ENCODE measurements at regions not wholly inside any gene's neighbourhood (a gene's known extent, or its start where the extent isn't known, plus 50 kb on each side); places are given as distances from the start of the nearest gene placed in this dataset.
"Not testable (repeated sequence)": the region's sequence is repeated elsewhere in the genome, so short reads cannot be mapped to it uniquely, and the experiment has no call there.

GRCh38 chr1:68653882-68654281, 157.0 kb upstream of the DEPDC1 start:
- in situ Hi-C loops (cut with HindIII; ENCODE audit: low sequenced_read_pairs) = no loop called here

GRCh38 chr1:68673771-68674170, 176.9 kb upstream of the DEPDC1 start:
- in situ Hi-C loops (cut with HindIII; ENCODE audit: low sequenced_read_pairs) = no loop called here

- in situ Hi-C loops (cut with HindIII; ENCODE audit: low sequenced_read_pairs) = no loop called here
Measured at GRCh38 chr1:68675336-68675735, 178.5 kb upstream of the DEPDC1 start.

- in situ Hi-C loops (cut with HindIII; ENCODE audit: low sequenced_read_pairs) = no loop called here
Measured at GRCh38 chr1:68677684-68678351, 180.9 kb upstream of the DEPDC1 start.

GRCh38 chr1:68696221-68696620, 199.3 kb upstream of the DEPDC1 start:
- in situ Hi-C loops (cut with HindIII; ENCODE audit: low sequenced_read_pairs) = no loop called here

- in situ Hi-C loops (cut with HindIII; ENCODE audit: low sequenced_read_pairs) = no loop called here
Measured at GRCh38 chr1:68703921-68704354, 207.1 kb upstream of the DEPDC1 start.

GRCh38 chr1:68704800-68705443, 208.0 kb upstream of the DEPDC1 start:
- in situ Hi-C loops (cut with HindIII; ENCODE audit: low sequenced_read_pairs) = no loop called here

- in situ Hi-C loops (cut with HindIII; ENCODE audit: low sequenced_read_pairs) = no loop called here
Measured at GRCh38 chr1:68705466-68705865, 208.6 kb upstream of the DEPDC1 start.

- in situ Hi-C loops (cut with HindIII; ENCODE audit: low sequenced_read_pairs) = no loop called here
Measured at GRCh38 chr1:68706639-68707317, 209.9 kb upstream of the DEPDC1 start.

GRCh38 chr1:68717330-68717729, 220.4 kb upstream of the DEPDC1 start:
- in situ Hi-C loops (cut with HindIII; ENCODE audit: low sequenced_read_pairs) = no loop called here

- in situ Hi-C loops (cut with HindIII; ENCODE audit: low sequenced_read_pairs) = no loop called here
Measured at GRCh38 chr1:68720476-68720875, 223.6 kb upstream of the DEPDC1 start.

GRCh38 chr1:68723791-68724190, 226.9 kb upstream of the DEPDC1 start:
- in situ Hi-C loops (cut with HindIII; ENCODE audit: low sequenced_read_pairs) = no loop called here

GRCh38 chr1:68725001-68725752, 228.3 kb upstream of the DEPDC1 start:
- in situ Hi-C loops (cut with HindIII; ENCODE audit: low sequenced_read_pairs) = no loop called here

- in situ Hi-C loops (cut with HindIII; ENCODE audit: low sequenced_read_pairs) = not testable (repeated sequence)
Measured at GRCh38 chr1:68739486-68739885, 242.6 kb upstream of the DEPDC1 start.

- in situ Hi-C loops (cut with HindIII; ENCODE audit: low sequenced_read_pairs) = no loop called here
Measured at GRCh38 chr1:68745011-68745410, 248.1 kb upstream of the DEPDC1 start.

- in situ Hi-C loops (cut with HindIII; ENCODE audit: low sequenced_read_pairs) = no loop called here
Measured at GRCh38 chr1:68745451-68745850, 248.6 kb upstream of the DEPDC1 start.

- in situ Hi-C loops (cut with HindIII; ENCODE audit: low sequenced_read_pairs) = no loop called here
Measured at GRCh38 chr1:68746378-68746777, 249.5 kb upstream of the DEPDC1 start.

GRCh38 chr1:68751723-68752122, 254.8 kb upstream of the DEPDC1 start:
- in situ Hi-C loops (cut with HindIII; ENCODE audit: low sequenced_read_pairs) = no loop called here

- in situ Hi-C loops (cut with HindIII; ENCODE audit: low sequenced_read_pairs) = no loop called here
Measured at GRCh38 chr1:68758666-68759209, 261.9 kb upstream of the DEPDC1 start.

GRCh38 chr1:68767941-68768340, 271.1 kb upstream of the DEPDC1 start:
- in situ Hi-C loops (cut with HindIII; ENCODE audit: low sequenced_read_pairs) = no loop called here

- in situ Hi-C loops (cut with HindIII; ENCODE audit: low sequenced_read_pairs) = no loop called here
Measured at GRCh38 chr1:68770817-68771216, 273.9 kb upstream of the DEPDC1 start.
